ENCODE measurements at regions not wholly inside any gene's neighbourhood (a gene's known extent, or its start where the extent isn't known, plus 50 kb on each side); places are given as distances from the start of the nearest gene placed in this dataset.

- no peaks in the 10 kb centered on the region for H3K4me1 ChIP-seq (ENCODE audit: insufficient read depth)
- TF ChIP-seq POLR2A (IDR thresholded peaks at IDR 0.05) (no peak), EP300 (IDR thresholded peaks at IDR 0.05) (no peak)
- TF ChIP-seq, protein P1, sequence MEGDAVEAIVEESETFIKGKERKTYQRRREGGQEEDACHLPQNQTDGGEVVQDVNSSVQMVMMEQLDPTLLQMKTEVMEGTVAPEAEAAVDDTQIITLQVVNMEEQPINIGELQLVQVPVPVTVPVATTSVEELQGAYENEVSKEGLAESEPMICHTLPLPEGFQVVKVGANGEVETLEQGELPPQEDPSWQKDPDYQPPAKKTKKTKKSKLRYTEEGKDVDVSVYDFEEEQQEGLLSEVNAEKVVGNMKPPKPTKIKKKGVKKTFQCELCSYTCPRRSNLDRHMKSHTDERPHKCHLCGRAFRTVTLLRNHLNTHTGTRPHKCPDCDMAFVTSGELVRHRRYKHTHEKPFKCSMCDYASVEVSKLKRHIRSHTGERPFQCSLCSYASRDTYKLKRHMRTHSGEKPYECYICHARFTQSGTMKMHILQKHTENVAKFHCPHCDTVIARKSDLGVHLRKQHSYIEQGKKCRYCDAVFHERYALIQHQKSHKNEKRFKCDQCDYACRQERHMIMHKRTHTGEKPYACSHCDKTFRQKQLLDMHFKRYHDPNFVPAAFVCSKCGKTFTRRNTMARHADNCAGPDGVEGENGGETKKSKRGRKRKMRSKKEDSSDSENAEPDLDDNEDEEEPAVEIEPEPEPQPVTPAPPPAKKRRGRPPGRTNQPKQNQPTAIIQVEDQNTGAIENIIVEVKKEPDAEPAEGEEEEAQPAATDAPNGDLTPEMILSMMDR (IDR thresholded peaks at IDR 0.05) = no peak
- intact Hi-C loops (cut with DNase I) = no loop called here
- no peaks in the 10 kb centered on the region for H3K36me3 ChIP-seq
- H3K27ac ChIP-seq = no peak overlapping the region
- H3K4me3 ChIP-seq = no peak overlapping the region
- H3K9me3 ChIP-seq = no peaks in the 10 kb centered on the region
- H3K27me3 ChIP-seq = no peaks in the 10 kb centered on the region
- no peak for DNase-seq
- 93% methylated on average over 1 of the region's 1 CpG for WGBS, 3 donors
Measured at GRCh38 chr4:65880594-65880993, 210.3 kb upstream of the EPHA5 start.

GRCh38 chr4:65868096-65868824 lies 198.0 kb upstream of the EPHA5 start:
- 88 to 95% (median 91%) methylated on average over 4 of the region's 4 CpGs for WGBS, 3 donors
- no peaks in the 10 kb centered on the region for H3K4me1 ChIP-seq (ENCODE audit: insufficient read depth)

DNA sequence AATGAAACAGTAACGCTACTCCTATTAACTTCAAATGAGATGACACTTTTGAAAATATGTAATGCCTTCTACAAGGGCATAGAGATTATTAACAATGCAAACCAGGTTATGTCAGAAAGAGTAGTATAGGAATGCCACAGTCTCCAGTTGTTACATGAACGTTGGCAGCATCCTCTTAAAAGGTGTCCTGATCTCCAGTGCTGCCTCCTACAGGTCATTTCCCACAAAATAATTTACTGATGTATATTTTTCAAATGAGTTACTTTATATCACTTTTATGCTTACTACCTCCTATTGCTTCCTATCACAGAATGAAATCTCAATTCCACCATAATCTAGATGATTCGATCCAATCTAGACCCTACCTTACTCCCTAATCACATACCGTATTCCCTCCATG lies 195.2 kb upstream of the EPHA5 start:
- Histone ChIP-seq H3K27ac (no peak overlapping the region), H3K9me3 (no peaks in the 10 kb centered on the region), H3K4me3 (no peak overlapping the region), H3K27me3 (no peaks in the 10 kb centered on the region), H3K36me3 (no peaks in the 10 kb centered on the region), H3K4me1 (ENCODE audit: insufficient read depth) (no peaks in the 10 kb centered on the region)
- DNase-seq = no peak
- intact Hi-C loops (cut with DNase I) = no loop called here
- 57 to 65% (median 64%) methylated on average over 4 of the region's 4 CpGs for WGBS, 3 donors
- TF ChIP-seq EP300 (IDR thresholded peaks at IDR 0.05) (no peak), POLR2A (IDR thresholded peaks at IDR 0.05) (no peak)
- TF ChIP-seq, protein P1 (IDR thresholded peaks at IDR 0.05) = no peak

More at GRCh38 chr4:65868096-65868824, 198.0 kb upstream of the EPHA5 start:
- DNase-seq = no peak
- Histone ChIP-seq H3K36me3 (no peaks in the 10 kb centered on the region), H3K9me3 (no peaks in the 10 kb centered on the region), H3K27me3 (no peaks in the 10 kb centered on the region), H3K4me3 (no peak overlapping the region), H3K27ac (no peak overlapping the region)
- TF ChIP-seq, protein P1 (IDR thresholded peaks at IDR 0.05) = no peak
- no peak for TF ChIP-seq EP300 (IDR thresholded peaks at IDR 0.05)
- no peak for TF ChIP-seq POLR2A (IDR thresholded peaks at IDR 0.05)
- intact Hi-C loops (cut with DNase I) = no loop called here

- no peaks in the 10 kb centered on the region for H3K4me1 ChIP-seq (ENCODE audit: insufficient read depth)
- H3K27ac ChIP-seq = no peak overlapping the region
- H3K9me3 ChIP-seq = no peaks in the 10 kb centered on the region
- TF ChIP-seq, protein P1 (IDR thresholded peaks at IDR 0.05) = no peak
- TF ChIP-seq POLR2A (IDR thresholded peaks at IDR 0.05) (no peak), EP300 (IDR thresholded peaks at IDR 0.05) (no peak)
- H3K36me3 ChIP-seq = no peaks in the 10 kb centered on the region
- WGBS, 3 donors = 94 to 95% (median 94%) methylated on average over 2 of the region's 2 CpGs
- H3K4me3 ChIP-seq = no peak overlapping the region
- no peak for DNase-seq
- no peaks in the 10 kb centered on the region for H3K27me3 ChIP-seq
- intact Hi-C loops (cut with DNase I) = no loop called here
Measured at GRCh38 chr4:65861993-65862392, 191.7 kb upstream of the EPHA5 start.

All from ovary (tissue), 7 donors.